GM12892 (cell line): ENCODE measurements at regions not wholly inside any gene's neighbourhood (a gene's known extent, or its start where the extent isn't known, plus 50 kb on each side); places are given as distances from the start of the nearest gene placed in this dataset.

Source experiments
- DNase-seq: peaks from one replicate; pipeline ENCODE4 v3.0.0; 2011; ENCODE audit not compliant: insufficient read length
- FAIRE-seq: peaks from 2 replicates; lab custom pipeline; 2011; peaks lifted over from hg19 to GRCh38; lab: Jason Lieb, UNC
- POLR2A ChIP-seq: IDR thresholded peaks from 2 replicates; pipeline ENCODE4 v1.6.1; 2011; ENCODE audit warnings: low read depth, low read length, control low read depth
- POLR2AphosphoS5 ChIP-seq: IDR thresholded peaks from 2 replicates; pipeline ENCODE4 v1.6.1; 2011; ENCODE audit warnings: low read depth, low read length, control low read depth
- TAF1 ChIP-seq: IDR thresholded peaks from 2 replicates; pipeline ENCODE4 v1.6.1; 2011; ENCODE audit warnings: low read depth, mild to moderate bottlenecking, control low read depth, low read length, borderline replicate concordance

- FAIRE-seq = no peak
Observed at GRCh38 chr1:218494449-218494852, 149.3 kb downstream of the TGFB2 start.

DNA sequence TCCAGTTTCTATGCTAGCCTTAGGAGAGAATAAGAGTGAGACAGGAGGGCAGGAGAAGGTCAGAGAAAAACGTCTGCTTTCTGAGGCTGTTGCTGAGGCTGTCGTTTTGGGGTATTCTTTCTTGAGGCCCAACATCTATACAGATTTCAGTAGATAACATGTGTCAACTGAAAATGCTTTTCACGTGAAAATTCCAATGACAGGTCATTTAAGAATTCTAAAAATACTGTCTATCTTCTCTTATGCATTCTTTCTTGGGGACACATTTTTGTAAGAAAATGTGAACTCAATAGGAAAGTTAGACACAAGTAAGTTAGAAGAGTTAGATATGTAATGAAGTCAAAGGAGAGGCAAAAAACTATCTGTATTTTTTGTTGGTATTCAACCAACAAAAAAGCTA, 150.8 kb downstream of the TGFB2 start:
- TF ChIP-seq TAF1 (no peak), POLR2A (no peak), POLR2AphosphoS5 (no peak)
- no peak for FAIRE-seq
- DNase-seq = no peak

More at GRCh38 chr1:218494449-218494852, 149.3 kb downstream of the TGFB2 start:
- no peak for DNase-seq
- TF ChIP-seq TAF1 (no peak), POLR2AphosphoS5 (no peak)

- no peak for TF ChIP-seq POLR2A
- no peak for TF ChIP-seq TAF1
- TF ChIP-seq POLR2AphosphoS5 = no peak
- FAIRE-seq (no peak), DNase-seq (no peak)
Observed at GRCh38 chr1:218496561-218496960, 151.4 kb downstream of the TGFB2 start.

DNA sequence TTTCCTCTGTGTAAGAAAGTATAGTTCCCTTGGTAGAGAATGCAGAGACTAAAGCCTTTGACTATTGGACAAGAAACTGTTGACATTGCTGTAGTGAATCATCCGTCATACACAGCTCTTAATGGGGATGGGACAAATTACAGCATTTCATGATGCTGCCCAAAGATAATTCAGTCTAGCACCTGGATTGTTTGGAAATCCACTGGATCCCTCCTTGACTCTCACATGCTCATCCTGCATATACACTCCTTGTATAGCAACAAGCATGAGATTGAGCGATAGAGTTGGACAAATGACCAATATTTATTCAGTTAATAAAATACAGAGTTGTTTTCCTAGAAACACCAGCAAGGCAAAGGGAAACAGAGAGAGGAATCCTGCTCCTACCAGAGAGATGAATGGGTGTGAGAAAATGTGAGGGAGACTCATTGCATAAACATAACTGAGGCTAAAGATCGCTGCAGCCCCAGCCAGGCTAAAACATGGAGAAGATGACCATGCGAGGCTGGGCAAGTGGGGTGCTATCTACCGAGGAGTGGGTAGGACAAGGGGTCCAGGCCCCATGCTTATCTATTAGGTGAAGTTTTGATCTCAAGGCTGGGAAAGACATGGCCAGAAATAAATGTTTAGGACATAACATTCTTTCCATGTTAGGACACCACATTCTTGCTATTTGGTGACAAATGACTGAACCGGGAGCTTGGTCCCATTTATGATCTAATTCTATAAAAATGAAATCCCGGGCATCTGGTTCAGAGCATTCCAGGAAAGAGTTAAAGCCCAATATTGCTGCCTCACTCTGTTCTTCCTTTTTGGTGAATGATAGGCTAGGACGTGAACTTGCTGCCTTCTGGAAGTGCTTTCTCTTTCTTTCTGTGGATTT, 153.2 kb downstream of the TGFB2 start:
- DNase-seq = no peak

GRCh38 chr1:218499011-218499691, 154.0 kb downstream of the TGFB2 start:
- TF ChIP-seq POLR2A (no peak), TAF1 (no peak), POLR2AphosphoS5 (no peak)
- no peak for DNase-seq
- no peak for FAIRE-seq

More for the DNA sequence above, 153.2 kb downstream of the TGFB2 start:
- TF ChIP-seq POLR2AphosphoS5 = no peak
- TF ChIP-seq POLR2A = no peak
- FAIRE-seq = no peak

- DNase-seq = no peak
- FAIRE-seq = no peak
- no peak for TF ChIP-seq POLR2A
- TF ChIP-seq TAF1 = no peak
- TF ChIP-seq POLR2AphosphoS5 = no peak
Observed at GRCh38 chr1:218499911-218500310, 154.8 kb downstream of the TGFB2 start.

GRCh38 chr1:218501161-218501560, 156.0 kb downstream of the TGFB2 start:
- no peak for DNase-seq
- FAIRE-seq = no peak
- TF ChIP-seq TAF1 (no peak), POLR2A (no peak), POLR2AphosphoS5 (no peak)

DNA sequence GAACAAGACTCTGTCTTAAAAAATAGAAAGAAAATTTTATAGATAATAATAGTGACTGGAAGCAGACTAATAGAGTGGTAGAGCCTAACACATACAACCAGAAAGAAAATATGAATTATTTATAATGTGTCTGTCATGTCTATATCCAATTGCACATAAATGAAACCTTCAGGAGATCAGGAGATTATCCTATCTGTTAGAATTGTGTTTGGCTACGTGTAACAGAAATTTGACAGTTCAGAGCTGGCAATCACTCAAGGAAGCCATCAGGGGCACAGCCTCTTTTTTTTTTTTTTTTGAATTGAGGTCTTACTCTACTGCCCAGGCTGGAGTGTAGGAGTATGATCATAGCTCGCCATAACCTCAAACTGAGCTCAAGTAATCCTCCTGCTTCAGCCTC, 157.2 kb downstream of the TGFB2 start:
- FAIRE-seq = no peak
- DNase-seq = no peak
- TF ChIP-seq POLR2AphosphoS5 (no peak), POLR2A (no peak), TAF1 (no peak)

GRCh38 chr1:218503102-218503501, 158.0 kb downstream of the TGFB2 start:
- no peak for DNase-seq
- no peak for FAIRE-seq
- no peak for TF ChIP-seq POLR2A
- TF ChIP-seq TAF1 = no peak
- no peak for TF ChIP-seq POLR2AphosphoS5

GRCh38 chr1:218507355-218508002, 162.3 kb downstream of the TGFB2 start:
- TF ChIP-seq POLR2AphosphoS5 = no peak
- no peak for TF ChIP-seq POLR2A
- FAIRE-seq (no peak), DNase-seq (no peak)

DNA sequence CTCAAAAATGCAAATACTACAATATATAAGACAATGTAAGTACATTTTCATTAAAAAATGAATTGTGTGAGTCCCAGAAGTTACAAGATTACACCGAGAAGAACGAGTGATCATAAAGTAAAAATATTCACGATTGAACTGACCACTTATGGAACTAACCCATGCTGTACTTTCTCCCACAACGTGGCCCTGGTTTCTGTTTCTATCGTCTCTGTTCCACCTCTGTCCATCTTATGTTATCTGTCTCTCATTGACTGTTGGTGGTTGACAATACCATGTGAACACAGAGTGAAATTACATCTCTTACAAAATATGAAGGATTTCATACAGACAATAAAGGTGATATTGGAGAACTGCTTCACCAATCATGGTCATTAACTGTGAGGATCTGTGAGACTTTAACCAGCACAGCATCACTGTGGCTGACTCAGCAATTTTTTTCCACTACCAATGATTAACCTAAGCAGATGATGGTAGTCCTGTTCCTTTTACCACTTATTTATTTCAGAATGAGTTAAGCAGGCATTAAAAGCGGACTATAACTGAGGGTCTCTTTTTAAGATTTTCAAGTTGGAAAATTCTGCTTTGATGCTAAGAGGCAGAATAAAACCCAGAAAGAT, 165.1 kb downstream of the TGFB2 start:
- DNase-seq (no peak), FAIRE-seq (no peak)
- TF ChIP-seq TAF1 (no peak), POLR2AphosphoS5 (no peak), POLR2A (no peak)
